CD14-positive monocyte (primary cell): ENCODE measurements at regions not wholly inside any gene's neighbourhood (a gene's known extent, or its start where the extent isn't known, plus 50 kb on each side); places are given as distances from the start of the nearest gene placed in this dataset.
"Not testable (repeated sequence)": the region's sequence is repeated elsewhere in the genome, so short reads cannot be mapped to it uniquely, and the experiment has no call there.

ENCODE experiments used
- DNase-seq, 3 donors: peaks; one replicate each; pipeline ENCODE4 v3.0.0-alpha.2; 2011 to 2022
- H2AFZ ChIP-seq: 2 replicates; pipeline ENCODE4 v1.6.0; 2012; ENCODE audit warnings: mild to moderate bottlenecking, low read depth, low read length, inconsistent platforms; ENCODE audit not compliant: insufficient read depth, poor library complexity, severe bottlenecking
- H3K27ac ChIP-seq, 2 donors: 1 replicate in 1 of 2; 2 replicates in 1 of 2; pipeline ENCODE4 v1.5.1; 2012 to 2013; ENCODE audit warnings: low read length in 2 of 2, control low read depth in 1 of 2, inconsistent platforms in 1 of 2, low read depth in 1 of 2, mild to moderate bottlenecking in 1 of 2
- H3K27me3 ChIP-seq, 2 donors: one replicate each; pipeline versions ENCODE4 v1.6.0 to v1.6.1; 2011 to 2013; ENCODE audit warnings: low read length in 2 of 2; ENCODE audit not compliant: control insufficient read depth in 2 of 2, insufficient read depth in 2 of 2
- H3K36me3 ChIP-seq, 2 donors: replicated peaks in 1 of 2; 1 replicate in 1 of 2; 2 replicates in 1 of 2; pipeline versions ENCODE4 v1.5.1 to v1.6.1; 2012 to 2013; ENCODE audit warnings: low read length in 2 of 2, control low read depth in 1 of 2, inconsistent platforms in 1 of 2, mild to moderate bottlenecking in 1 of 2; ENCODE audit not compliant: insufficient read depth in 2 of 2, control insufficient read depth in 1 of 2
- H3K4me1 ChIP-seq, 2 donors: 1 replicate in 1 of 2; 2 replicates in 1 of 2; pipeline versions ENCODE4 v1.5.1 to v1.6.1; 2012 to 2013; ENCODE audit warnings: low read length in 2 of 2, control low read depth in 1 of 2, inconsistent platforms in 1 of 2, mild to moderate bottlenecking in 1 of 2, moderate library complexity in 1 of 2; ENCODE audit not compliant: insufficient read depth in 2 of 2, control insufficient read depth in 1 of 2
- H3K4me2 ChIP-seq: replicated peaks from 2 replicates; pipeline ENCODE3; 2012; ENCODE audit warnings: low read length, moderate library complexity, mild to moderate bottlenecking; ENCODE audit not compliant: poor library complexity, severe bottlenecking; ENCODE audit errors: extremely low read depth
- H3K4me3 ChIP-seq, 3 experiments: fragments of 200-600 bp in 1 of 3; sonication (generic) in 1 of 3; replicated peaks in 1 of 3; 1 replicate in 2 of 3; 2 replicates in 1 of 3; pipeline ENCODE4 v1.5.1; 2011 to 2013; ENCODE audit warnings: low read length in 3 of 3, mild to moderate bottlenecking in 3 of 3, control low read depth in 2 of 3, low read depth in 2 of 3, inconsistent platforms in 1 of 3, moderate library complexity in 1 of 3
- H3K79me2 ChIP-seq: 2 replicates; pipeline ENCODE4 v1.6.0; 2012; ENCODE audit warnings: mild to moderate bottlenecking, control low read depth, inconsistent platforms, low read length, moderate library complexity; ENCODE audit not compliant: insufficient read depth
- H3K9ac ChIP-seq: 2 replicates; pipeline ENCODE4 v1.6.0; 2017; ENCODE audit warnings: low read length, mild to moderate bottlenecking; ENCODE audit not compliant: insufficient read depth, poor library complexity, severe bottlenecking
- H3K9me3 ChIP-seq, 2 donors: replicated peaks in 1 of 2; 1 replicate in 1 of 2; 2 replicates in 1 of 2; pipeline versions ENCODE4 v1.5.1 to v1.6.1; 2012 to 2013; ENCODE audit warnings: low read length in 2 of 2, control low read depth in 1 of 2; ENCODE audit not compliant: control insufficient read depth in 1 of 2, insufficient read depth in 1 of 2
- H4K20me1 ChIP-seq: 2 replicates; pipeline ENCODE4 v1.6.0; 2012; ENCODE audit warnings: mild to moderate bottlenecking, low read length, control low read depth, moderate library complexity; ENCODE audit not compliant: insufficient read depth
- H3K27ac Mint-ChIP-seq, 7 donors: one replicate each; pipeline ENCODE4 v1.8.0; 2020; ENCODE audit warnings: mild to moderate bottlenecking in 7 of 7, mixed read lengths in 7 of 7, moderate library complexity in 6 of 7, inconsistent platforms in 2 of 7
- H3K27me3 Mint-ChIP-seq, 3 donors: one replicate each; pipeline ENCODE4 v1.8.0; 2021 to 2022; ENCODE audit warnings: low read depth in 3 of 3, mild to moderate bottlenecking in 3 of 3, mixed read lengths in 3 of 3, moderate library complexity in 3 of 3, inconsistent platforms in 1 of 3
- H3K36me3 Mint-ChIP-seq, 2 donors: one replicate each; pipeline ENCODE4 v1.8.0; 2020; ENCODE audit warnings: mixed read lengths in 2 of 2, inconsistent platforms in 1 of 2, mild to moderate bottlenecking in 1 of 2
- H3K4me1 Mint-ChIP-seq: one replicate; pipeline ENCODE4 v1.8.0; 2020; ENCODE audit warnings: mild to moderate bottlenecking, mixed read lengths
- H3K4me3 Mint-ChIP-seq, 2 donors: one replicate each; pipeline ENCODE4 v1.8.0; 2020; ENCODE audit warnings: mild to moderate bottlenecking in 2 of 2, mixed read lengths in 2 of 2, moderate library complexity in 1 of 2
- H3K9me3 Mint-ChIP-seq, 7 donors: one replicate each; pipeline ENCODE4 v1.8.0; 2020 to 2022; ENCODE audit warnings: mixed read lengths in 7 of 7, mild to moderate bottlenecking in 6 of 7, moderate library complexity in 6 of 7, inconsistent platforms in 2 of 7
- WGBS: methylation state at CpG from one replicate; pipeline ENCODE4 v1.1.5; 2013; ENCODE audit warnings: missing lambda C conversion rate; ENCODE audit not compliant: insufficient coverage; 5-methylcytosine and 5-hydroxymethylcytosine counted together
- intact Hi-C, 2 donors: fragments of 100-400 bp; cut with micrococcal nuclease; formaldehyde crosslinking; loops; one replicate each; pipeline versions ENCODE4 v1.15.0 to v1.15.1; 2023
- TF ChIP-seq, protein P1 (sequence below): fragments of 200-600 bp; IDR thresholded peaks from one replicate; pipeline ENCODE4 v1.8.0; 2022; ENCODE audit warnings: antibody characterized with exemption, mild to moderate bottlenecking

DNA sequence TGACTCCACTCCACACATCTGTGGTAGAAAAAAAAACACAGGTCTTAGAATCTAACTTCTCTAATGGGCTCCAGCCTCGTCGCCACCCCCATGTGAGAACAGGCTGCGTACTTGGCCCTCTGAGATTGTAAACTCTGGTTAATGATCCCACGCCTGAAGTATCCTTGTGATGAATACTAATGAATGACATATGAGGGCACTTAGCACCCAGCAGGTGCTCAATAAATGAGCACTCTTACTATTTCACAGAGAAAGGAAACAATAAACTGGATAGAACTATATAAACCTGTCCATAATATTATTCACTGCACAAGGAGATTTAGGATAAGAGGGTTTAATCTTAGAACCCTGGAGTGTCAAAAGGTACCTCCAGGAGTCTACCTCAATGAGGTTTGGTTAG lies 310.1 kb upstream of the HNRNPA3 start:
- Mint-ChIP-seq H3K27me3 (peaks cover 0 to 2% (median 0%) of the 10 kb centered on the region in 3 donors), H3K36me3 (no peaks in the 10 kb centered on the region), H3K4me3 (no peak overlapping the region), H3K4me1 (no peaks in the 10 kb centered on the region), H3K27ac (no peak overlapping the region), H3K9me3 (peaks cover 0 to 4% (median 0%) of the 10 kb centered on the region in 7 donors)
- no peak overlapping the region for H2AFZ ChIP-seq
- H4K20me1 ChIP-seq: no peaks in the 10 kb centered on the region
- intact Hi-C loops: no loop called here
- H3K27me3 ChIP-seq: no peaks in the 10 kb centered on the region
- H3K9ac ChIP-seq: no peak overlapping the region
- H3K27ac ChIP-seq: no peak overlapping the region
- no peaks in the 10 kb centered on the region for H3K79me2 ChIP-seq
- H3K9me3 ChIP-seq: no peaks in the 10 kb centered on the region
- no peak for DNase-seq
- no CpG with 5 or more reads among the region's 4 CpGs for WGBS
- no peaks in the 10 kb centered on the region for H3K36me3 ChIP-seq
- TF ChIP-seq, protein P1, sequence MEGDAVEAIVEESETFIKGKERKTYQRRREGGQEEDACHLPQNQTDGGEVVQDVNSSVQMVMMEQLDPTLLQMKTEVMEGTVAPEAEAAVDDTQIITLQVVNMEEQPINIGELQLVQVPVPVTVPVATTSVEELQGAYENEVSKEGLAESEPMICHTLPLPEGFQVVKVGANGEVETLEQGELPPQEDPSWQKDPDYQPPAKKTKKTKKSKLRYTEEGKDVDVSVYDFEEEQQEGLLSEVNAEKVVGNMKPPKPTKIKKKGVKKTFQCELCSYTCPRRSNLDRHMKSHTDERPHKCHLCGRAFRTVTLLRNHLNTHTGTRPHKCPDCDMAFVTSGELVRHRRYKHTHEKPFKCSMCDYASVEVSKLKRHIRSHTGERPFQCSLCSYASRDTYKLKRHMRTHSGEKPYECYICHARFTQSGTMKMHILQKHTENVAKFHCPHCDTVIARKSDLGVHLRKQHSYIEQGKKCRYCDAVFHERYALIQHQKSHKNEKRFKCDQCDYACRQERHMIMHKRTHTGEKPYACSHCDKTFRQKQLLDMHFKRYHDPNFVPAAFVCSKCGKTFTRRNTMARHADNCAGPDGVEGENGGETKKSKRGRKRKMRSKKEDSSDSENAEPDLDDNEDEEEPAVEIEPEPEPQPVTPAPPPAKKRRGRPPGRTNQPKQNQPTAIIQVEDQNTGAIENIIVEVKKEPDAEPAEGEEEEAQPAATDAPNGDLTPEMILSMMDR: no peak
- H3K4me1 ChIP-seq: no peaks in the 10 kb centered on the region
- no peak overlapping the region for H3K4me2 ChIP-seq
- no peak overlapping the region for H3K4me3 ChIP-seq

DNA sequence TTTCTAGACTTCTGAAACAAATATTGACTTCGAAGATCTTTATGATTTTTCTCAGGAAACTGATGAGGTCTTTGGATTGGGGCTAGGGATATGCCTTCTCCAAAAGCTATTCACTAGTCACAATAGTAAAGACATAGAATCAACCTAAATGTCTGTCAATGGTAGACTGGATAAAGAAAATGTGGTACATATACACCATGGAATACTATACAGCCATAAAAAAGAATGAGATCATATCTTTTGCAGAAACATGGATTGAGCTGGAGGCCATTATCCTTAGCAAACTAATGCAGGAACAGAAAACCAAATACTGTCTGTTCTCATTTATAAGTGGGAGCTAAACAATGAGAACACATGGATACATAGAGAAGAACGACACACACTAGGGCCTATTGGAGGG lies 308.5 kb upstream of the HNRNPA3 start:
- DNase-seq, H3K27me3 ChIP-seq, H3K36me3 ChIP-seq, intact Hi-C loops, H3K27me3 Mint-ChIP-seq, H3K9me3 Mint-ChIP-seq, H3K4me3 Mint-ChIP-seq, H3K4me1 Mint-ChIP-seq, H3K9me3 ChIP-seq, H2AFZ ChIP-seq, H3K27ac ChIP-seq, H3K4me2 ChIP-seq, H3K36me3 Mint-ChIP-seq, H4K20me1 ChIP-seq, H3K9ac ChIP-seq, H3K27ac Mint-ChIP-seq, H3K4me3 ChIP-seq, H3K79me2 ChIP-seq, H3K4me1 ChIP-seq: not testable (repeated sequence)
- WGBS: 100% methylated on average over 1 of the region's 2 CpGs
